GM23248 (cell line): ENCODE measurements at regions not wholly inside any gene's neighbourhood (a gene's known extent, or its start where the extent isn't known, plus 50 kb on each side); places are given as distances from the start of the nearest gene placed in this dataset.
A peak's percentile ranks its signal among the peaks of the same experiment; 100 is the strongest.

Experiments
- DNase-seq: peaks from one replicate; pipeline ENCODE4 v3.0.0-alpha.2; 2015
- H2AFZ ChIP-seq: fragments of 200-600 bp; sonication (generic); 2 replicates; pipeline ENCODE4 v1.6.1; 2016; ENCODE audit warnings: antibody characterized with exemption
- H3F3A ChIP-seq: fragments of 200-600 bp; sonication (generic); 2 replicates; pipeline ENCODE4 v1.6.1; 2016; ENCODE audit warnings: mild to moderate bottlenecking, antibody characterized with exemption, mixed run types; ENCODE audit not compliant: insufficient read depth
- H3K27ac ChIP-seq: fragments of 200-600 bp; sonication (generic); 2 replicates; pipeline ENCODE4 v1.5.1; 2016; ENCODE audit warnings: mild to moderate bottlenecking
- H3K27me3 ChIP-seq: fragments of 200-600 bp; sonication (generic); replicated peaks from 2 replicates; pipeline ENCODE4 v1.6.1; 2016; ENCODE audit warnings: mild to moderate bottlenecking; ENCODE audit not compliant: insufficient read depth
- H3K36me3 ChIP-seq: fragments of 200-600 bp; sonication (generic); 2 replicates; pipeline ENCODE4 v1.6.1; 2016; ENCODE audit warnings: low read depth, mild to moderate bottlenecking
- H3K4me1 ChIP-seq: fragments of 200-600 bp; sonication (generic); 2 replicates; pipeline ENCODE4 v1.6.1; 2016; ENCODE audit warnings: mild to moderate bottlenecking; ENCODE audit not compliant: insufficient read depth
- H3K4me2 ChIP-seq: fragments of 200-600 bp; sonication (generic); one replicate; pipeline ENCODE4 v1.6.1; 2016; ENCODE audit warnings: mild to moderate bottlenecking; ENCODE audit not compliant: unreplicated experiment
- H3K4me3 ChIP-seq: fragments of 200-600 bp; sonication (generic); 2 replicates; pipeline ENCODE4 v1.5.1; 2016; ENCODE audit warnings: mild to moderate bottlenecking
- H3K79me2 ChIP-seq: fragments of 200-600 bp; sonication (generic); 2 replicates; pipeline ENCODE4 v1.6.1; 2016; ENCODE audit warnings: mild to moderate bottlenecking; ENCODE audit not compliant: insufficient read depth
- H3K9ac ChIP-seq: fragments of 200-600 bp; sonication (generic); 2 replicates; pipeline ENCODE4 v1.6.1; 2016; ENCODE audit warnings: mild to moderate bottlenecking
- H3K9me2 ChIP-seq: fragments of 200-600 bp; sonication (generic); 2 replicates; pipeline ENCODE4 v1.6.1; 2016; ENCODE audit warnings: mixed run types, mild to moderate bottlenecking, moderate library complexity; ENCODE audit not compliant: insufficient read depth
- H3K9me3 ChIP-seq: fragments of 200-600 bp; sonication (generic); one replicate; pipeline ENCODE4 v1.6.1; 2017; ENCODE audit warnings: low read depth
- H4K20me1 ChIP-seq: fragments of 200-600 bp; sonication (generic); 2 replicates; pipeline ENCODE4 v1.6.0; 2016; ENCODE audit not compliant: insufficient read depth
- EZH2 ChIP-seq: fragments of 200-600 bp; sonication (generic); IDR thresholded peaks from 2 replicates; pipeline ENCODE4 v1.6.1; 2018; ENCODE audit warnings: antibody characterized with exemption, mild to moderate bottlenecking; ENCODE audit not compliant: insufficient read depth, poor library complexity, severe bottlenecking
- EZH2phosphoT487 ChIP-seq: fragments of 200-600 bp; sonication (generic); IDR thresholded peaks from 2 replicates; pipeline ENCODE4 v1.6.1; 2018; ENCODE audit warnings: antibody characterized with exemption, moderate library complexity, mild to moderate bottlenecking, low read depth; ENCODE audit not compliant: insufficient read depth
- WGBS, 2 experiments: methylation state at CpG; one replicate each; pipeline ENCODE4 v1.1.6; 2015 to 2017; ENCODE audit warnings: low lambda C conversion rate in 2 of 2, low coverage in 1 of 2; ENCODE audit errors: missing lambda C conversion rate in 2 of 2; 5-methylcytosine and 5-hydroxymethylcytosine counted together
- in situ Hi-C: fragments of 300-500 bp; cut with MboI; formaldehyde crosslinking; loops from 2 replicates; pipeline ENCODE4 v1.15.0; 2020

DNA sequence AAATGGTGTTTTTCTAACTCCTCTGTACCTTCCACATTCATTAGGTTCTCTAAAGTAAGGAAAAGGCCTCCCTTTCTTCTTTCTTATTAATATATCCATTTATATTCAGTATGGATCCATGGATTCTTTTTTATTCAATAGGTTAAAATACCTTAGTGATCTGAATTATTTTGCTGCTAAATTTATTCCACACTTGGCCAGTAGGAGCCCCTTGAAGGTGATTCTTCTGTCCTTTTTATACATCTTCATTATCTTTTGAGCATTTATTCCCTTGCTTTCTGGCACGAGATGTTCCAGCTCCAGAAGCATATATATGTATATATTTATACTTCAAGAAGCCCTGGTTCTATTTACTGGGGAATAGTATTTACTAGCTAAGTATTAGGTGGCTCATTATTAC, 311.8 kb upstream of the SGCD start:
- H3K27ac ChIP-seq, result no peak overlapping the region
- H3K27me3 ChIP-seq, result no peaks in the 10 kb centered on the region
- no peaks in the 10 kb centered on the region for H3F3A ChIP-seq
- no peaks in the 10 kb centered on the region for H3K4me1 ChIP-seq
- no peak overlapping the region for H2AFZ ChIP-seq
- DNase-seq, result no peak
- H3K4me2 ChIP-seq, result no peak overlapping the region
- in situ Hi-C loops, result no loop called here
- no peak for TF ChIP-seq EZH2phosphoT487
- TF ChIP-seq EZH2, result no peak
- no peaks in the 10 kb centered on the region for H3K36me3 ChIP-seq
- no peaks in the 10 kb centered on the region for H4K20me1 ChIP-seq
- no peaks in the 10 kb centered on the region for H3K9me3 ChIP-seq
- no peaks in the 10 kb centered on the region for H3K79me2 ChIP-seq
- H3K4me3 ChIP-seq, result no peak overlapping the region
- 71 to 76% methylated on average over 1 of the region's 1 CpG for WGBS, 2 experiments
- H3K9me2 ChIP-seq, result no peaks in the 10 kb centered on the region
- no peak overlapping the region for H3K9ac ChIP-seq

DNA sequence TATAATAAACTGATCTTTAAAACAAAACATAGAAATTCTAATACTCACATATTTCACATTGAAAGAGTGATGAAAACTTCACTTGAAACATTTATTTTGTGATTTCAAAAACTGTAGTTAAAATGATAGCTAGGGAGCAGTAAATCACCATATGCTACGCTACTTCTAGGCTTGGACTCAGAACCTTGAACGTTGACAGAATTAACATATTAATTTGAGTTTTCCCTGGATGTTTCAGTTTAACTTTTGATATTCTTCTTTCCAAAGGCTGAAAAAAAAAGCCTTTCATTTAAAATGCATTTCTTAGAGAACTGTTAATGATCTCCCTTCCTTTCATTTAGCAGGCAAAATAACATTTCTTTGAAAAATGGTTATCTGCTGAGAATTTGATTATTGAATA, 307.8 kb upstream of the SGCD start:
- Histone ChIP-seq H3K27ac (no peak overlapping the region), H3K4me2 (no peak overlapping the region), H3K4me1 (no peaks in the 10 kb centered on the region), H3K79me2 (no peaks in the 10 kb centered on the region), H3K9ac (no peak overlapping the region), H3K36me3 (no peaks in the 10 kb centered on the region), H3F3A (no peaks in the 10 kb centered on the region), H2AFZ (0 out of 2 replicates have a peak overlapping the region, but pooled peaks have one; percentile 32), H3K4me3 (no peak overlapping the region), H3K9me3 (no peaks in the 10 kb centered on the region), H4K20me1 (no peaks in the 10 kb centered on the region), H3K27me3 (no peaks in the 10 kb centered on the region), H3K9me2 (no peaks in the 10 kb centered on the region)
- 58 to 67% methylated on average over 2 of the region's 2 CpGs for WGBS, 2 experiments
- in situ Hi-C loops, result no loop called here
- no peak for DNase-seq
- no peak for TF ChIP-seq EZH2

DNA sequence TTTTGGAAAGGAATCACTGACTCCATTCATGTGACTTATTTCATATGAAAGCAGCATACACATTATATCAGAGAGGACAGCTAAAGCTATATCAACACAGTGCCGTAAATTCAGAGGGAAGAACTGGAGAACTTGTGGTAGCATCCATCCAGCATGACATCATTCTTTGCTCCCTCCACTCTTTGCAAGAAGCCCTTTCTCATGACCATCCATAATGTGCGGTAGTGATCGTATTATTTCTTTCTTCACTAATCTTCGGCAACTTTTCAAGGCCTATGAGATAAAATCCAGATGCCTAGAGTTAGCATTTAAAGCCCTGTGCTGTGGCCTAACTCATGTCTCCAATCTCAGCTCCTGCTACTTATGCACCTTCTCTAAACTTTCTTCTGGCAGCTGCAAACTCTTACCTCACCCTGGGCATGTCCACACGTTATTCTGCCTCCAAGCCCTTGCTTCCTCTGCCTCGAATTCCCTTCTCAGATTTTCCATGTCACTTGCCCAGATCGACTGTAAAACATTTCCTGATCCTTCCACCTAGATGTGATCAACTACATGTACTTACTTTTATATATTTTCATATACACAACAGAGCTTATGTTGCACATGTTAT, 307.3 kb upstream of the SGCD start:
- no peaks in the 10 kb centered on the region for H3K79me2 ChIP-seq
- no peak for TF ChIP-seq EZH2
- no peak for TF ChIP-seq EZH2phosphoT487
- no peak overlapping the region for H3K9ac ChIP-seq
- H3K9me2 ChIP-seq, result no peaks in the 10 kb centered on the region
- H2AFZ ChIP-seq, result 0 out of 2 replicates have a peak overlapping the region, but pooled peaks have one; percentile 32
- DNase-seq, result no peak
- H3F3A ChIP-seq, result no peaks in the 10 kb centered on the region
- H3K4me2 ChIP-seq, result no peak overlapping the region
- no peaks in the 10 kb centered on the region for H3K4me1 ChIP-seq
- H3K9me3 ChIP-seq, result no peaks in the 10 kb centered on the region
- no peaks in the 10 kb centered on the region for H3K36me3 ChIP-seq
- H3K27me3 ChIP-seq, result no peaks in the 10 kb centered on the region
- H3K27ac ChIP-seq, result no peak overlapping the region
- WGBS, 2 experiments, result 28 to 31% methylated on average over 7 of the region's 7 CpGs
- in situ Hi-C loops, result no loop called here
- H4K20me1 ChIP-seq, result no peaks in the 10 kb centered on the region
- no peak overlapping the region for H3K4me3 ChIP-seq

DNA sequence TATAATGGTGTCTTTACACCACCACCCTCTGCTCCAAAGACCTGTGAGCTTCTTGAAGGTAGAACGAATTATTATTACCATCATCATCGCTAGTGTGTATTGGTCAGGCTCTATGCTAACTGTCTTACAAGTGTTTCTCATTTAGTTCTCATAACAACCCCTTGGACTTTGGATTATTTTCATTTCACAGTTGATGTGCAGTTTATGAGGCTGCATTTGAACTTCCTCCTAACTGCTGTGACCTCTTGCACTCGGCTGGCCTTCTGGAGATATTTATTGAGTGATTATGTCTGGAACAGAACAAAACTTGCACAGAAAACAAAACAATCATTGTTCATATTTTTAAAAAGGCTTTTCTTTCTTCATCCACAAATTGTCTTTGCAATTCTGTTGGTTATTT, 306.3 kb upstream of the SGCD start:
- Histone ChIP-seq H3F3A (no peaks in the 10 kb centered on the region), H3K9me2 (no peaks in the 10 kb centered on the region), H3K9ac (no peak overlapping the region), H3K4me3 (no peak overlapping the region), H3K27ac (no peak overlapping the region), H3K27me3 (no peaks in the 10 kb centered on the region), H2AFZ (no peak overlapping the region), H3K4me1 (no peaks in the 10 kb centered on the region), H3K9me3 (no peaks in the 10 kb centered on the region), H3K79me2 (no peaks in the 10 kb centered on the region), H3K36me3 (no peaks in the 10 kb centered on the region), H3K4me2 (no peak overlapping the region), H4K20me1 (no peaks in the 10 kb centered on the region)
- TF ChIP-seq EZH2 (no peak), EZH2phosphoT487 (no peak)
- 55 to 60% methylated on average over 3 of the region's 3 CpGs for WGBS, 2 experiments
- in situ Hi-C loops, result no loop called here
- no peak for DNase-seq

DNA sequence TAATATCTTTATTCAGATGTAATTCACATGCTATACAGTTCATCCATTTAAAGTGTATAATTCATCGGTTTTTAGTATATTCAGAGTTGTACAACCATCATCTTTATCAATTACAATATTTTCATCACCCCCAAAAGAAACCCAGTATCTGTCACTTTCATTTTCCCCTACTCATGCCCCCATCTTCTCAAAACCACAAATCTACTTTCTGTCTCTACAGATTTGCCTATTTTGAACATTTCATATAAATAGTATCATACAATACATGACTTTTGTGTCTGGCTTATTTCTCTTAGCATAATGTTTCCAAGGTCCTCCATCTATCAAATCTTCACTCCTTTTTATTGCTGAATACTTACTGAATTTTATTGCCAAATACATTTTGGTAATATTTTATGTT, 305.1 kb upstream of the SGCD start:
- Histone ChIP-seq H3F3A (no peaks in the 10 kb centered on the region), H4K20me1 (no peaks in the 10 kb centered on the region), H3K4me1 (no peaks in the 10 kb centered on the region), H3K79me2 (no peaks in the 10 kb centered on the region), H3K9ac (no peak overlapping the region), H3K9me3 (no peaks in the 10 kb centered on the region), H3K4me3 (no peak overlapping the region), H3K9me2 (no peaks in the 10 kb centered on the region), H3K27ac (no peak overlapping the region), H2AFZ (no peak overlapping the region), H3K36me3 (no peaks in the 10 kb centered on the region), H3K4me2 (no peak overlapping the region), H3K27me3 (no peaks in the 10 kb centered on the region)
- in situ Hi-C loops, result no loop called here
- WGBS, 2 experiments, result 81 to 90% methylated on average over 1 of the region's 1 CpG
- TF ChIP-seq EZH2 (no peak), EZH2phosphoT487 (no peak)
- DNase-seq, result no peak
